ENCODE measurements at regions not wholly inside any gene's neighbourhood (a gene's known extent, or its start where the extent isn't known, plus 50 kb on each side); places are given as distances from the start of the nearest gene placed in this dataset.

DNA sequence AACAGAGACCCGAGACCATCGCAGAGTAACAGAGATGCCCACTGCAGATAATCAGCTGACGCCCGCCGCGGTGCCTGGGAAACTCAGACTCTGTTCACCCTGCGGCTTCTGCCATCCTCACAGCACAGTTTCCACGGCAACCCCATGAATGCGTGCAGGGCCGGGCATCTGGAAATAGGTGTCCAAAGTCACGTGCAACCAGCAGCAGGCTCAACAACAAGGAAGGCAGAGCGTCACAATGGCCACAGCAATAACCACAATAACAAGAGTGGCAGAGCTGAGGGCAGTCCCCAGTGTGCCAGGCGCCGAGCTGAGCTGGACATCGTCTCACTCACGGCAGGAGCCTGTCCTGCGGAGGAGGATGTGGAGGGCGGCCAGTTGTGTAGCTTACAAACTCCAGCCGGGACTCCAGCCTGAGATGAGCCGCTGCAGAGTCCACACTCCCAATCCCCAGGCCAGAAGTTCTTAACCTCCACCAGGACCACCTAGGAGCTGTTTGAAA, 102.0 kb downstream of the CRYAA start:
- peaks cover 3% of the 10 kb centered on the region for H3K27me3 Mint-ChIP-seq (ENCODE audit: low read depth)
- CTCF ChIA-PET, result no interaction called here
- no peaks in the 10 kb centered on the region for H3K4me1 Mint-ChIP-seq (ENCODE audit: low read depth)
- DNase-seq, result no peak
- intact Hi-C loops (cut with micrococcal nuclease), result no loop called here
- no peak overlapping the region for H3K27ac Mint-ChIP-seq
- no peak overlapping the region for H3K4me3 Mint-ChIP-seq
- H3K36me3 Mint-ChIP-seq (ENCODE audit: low read depth), result no peaks in the 10 kb centered on the region
- H3K9me3 Mint-ChIP-seq, result no peaks in the 10 kb centered on the region

DNA sequence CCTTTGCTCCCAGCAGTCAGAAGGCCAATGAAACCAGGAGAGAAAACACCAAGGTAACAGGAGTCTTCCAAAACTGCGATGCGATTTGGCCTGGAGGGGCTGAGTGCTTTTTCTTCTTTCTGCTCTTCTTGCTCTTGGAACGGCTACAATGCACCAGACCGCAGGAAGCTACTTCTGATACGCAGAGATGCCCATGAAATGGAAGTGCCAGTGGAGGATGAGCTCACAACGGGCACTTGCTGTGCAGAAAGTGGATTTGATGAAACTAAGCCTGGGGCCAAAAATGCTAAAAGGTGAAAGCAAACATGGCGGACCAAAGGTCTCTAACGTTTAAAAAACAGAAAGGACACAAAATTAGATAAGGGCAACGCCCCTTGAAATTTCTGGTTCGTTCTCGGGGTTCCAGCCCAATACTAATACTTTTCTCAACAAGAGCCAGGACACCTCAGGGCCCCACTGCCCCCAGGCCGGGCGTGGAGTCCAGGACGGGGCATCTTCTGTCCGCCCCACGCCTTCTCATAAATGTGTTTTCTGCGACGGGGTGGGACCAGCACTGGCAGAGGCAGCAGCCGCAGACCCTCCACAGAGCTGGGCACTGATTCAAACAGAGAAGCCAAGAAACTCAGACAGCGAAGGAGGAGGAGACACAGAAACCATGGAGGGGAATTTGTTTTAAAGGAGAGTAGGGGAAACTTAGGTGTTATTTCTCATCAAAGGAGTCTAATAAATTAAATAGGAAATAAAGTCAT, 101.3 kb downstream of the CRYAA start:
- H3K4me3 Mint-ChIP-seq, result no peak overlapping the region
- H3K27me3 Mint-ChIP-seq (ENCODE audit: low read depth), result no peaks in the 10 kb centered on the region
- H3K9me3 Mint-ChIP-seq, result no peaks in the 10 kb centered on the region
- no peak for DNase-seq
- H3K4me1 Mint-ChIP-seq (ENCODE audit: low read depth), result no peaks in the 10 kb centered on the region
- no peaks in the 10 kb centered on the region for H3K36me3 Mint-ChIP-seq (ENCODE audit: low read depth)
- CTCF ChIA-PET, result no interaction called here
- intact Hi-C loops (cut with micrococcal nuclease), result no loop called here
- H3K27ac Mint-ChIP-seq, result no peak overlapping the region

DNA sequence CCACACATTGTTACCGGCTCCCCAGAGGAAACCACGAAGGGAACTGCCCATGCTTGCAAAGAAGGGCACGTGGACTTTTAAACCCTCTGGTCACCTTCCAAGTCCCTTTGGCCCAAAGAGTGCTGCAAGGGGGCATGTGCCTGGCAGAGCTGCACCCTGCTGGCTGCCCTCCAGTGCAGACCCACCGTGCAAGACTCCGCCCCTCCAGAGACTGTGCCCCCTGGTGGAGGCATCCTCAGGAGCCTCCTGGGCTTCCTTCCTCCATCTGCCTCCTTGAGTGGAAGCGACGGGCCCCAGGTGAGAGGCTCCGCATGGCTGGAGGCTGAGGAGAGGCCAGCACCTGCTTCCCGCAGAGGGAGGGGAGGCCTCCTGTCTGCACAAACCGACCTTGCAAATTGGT, 100.6 kb downstream of the CRYAA start:
- Mint-ChIP-seq H3K27me3 (ENCODE audit: low read depth) (no peaks in the 10 kb centered on the region), H3K27ac (no peak overlapping the region), H3K9me3 (no peaks in the 10 kb centered on the region), H3K4me3 (no peak overlapping the region), H3K4me1 (ENCODE audit: low read depth) (no peaks in the 10 kb centered on the region), H3K36me3 (ENCODE audit: low read depth) (no peaks in the 10 kb centered on the region)
- CTCF ChIA-PET, result no interaction called here
- intact Hi-C loops (cut with micrococcal nuclease), result no loop called here
- DNase-seq, result peak; percentile 31

DNA sequence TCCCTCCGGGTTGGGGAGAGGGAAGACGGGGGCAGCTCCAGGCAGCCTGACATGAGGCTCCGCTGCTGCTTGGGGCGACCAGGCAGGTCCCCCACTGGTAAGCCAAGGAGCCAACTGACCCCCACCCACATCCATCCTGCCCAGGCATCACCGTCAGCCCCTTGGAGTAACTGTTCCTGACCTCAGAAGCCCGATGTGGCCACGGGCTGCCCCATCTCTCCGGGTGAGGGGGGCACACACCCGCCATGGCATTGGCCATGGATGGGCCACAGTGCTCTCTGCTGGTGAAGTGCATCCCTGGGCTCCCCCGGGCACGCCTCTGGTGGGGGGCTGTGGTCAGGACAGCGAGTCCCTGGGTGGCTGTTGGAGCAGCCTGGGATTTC, 100.0 kb downstream of the CRYAA start:
- Mint-ChIP-seq H3K4me1 (ENCODE audit: low read depth) (no peaks in the 10 kb centered on the region), H3K27ac (no peak overlapping the region), H3K9me3 (no peaks in the 10 kb centered on the region), H3K36me3 (ENCODE audit: low read depth) (no peaks in the 10 kb centered on the region), H3K27me3 (ENCODE audit: low read depth) (no peaks in the 10 kb centered on the region), H3K4me3 (no peak overlapping the region)
- intact Hi-C loops (cut with micrococcal nuclease), result no loop called here
- DNase-seq, result no peak
- CTCF ChIA-PET, result no interaction called here

DNA sequence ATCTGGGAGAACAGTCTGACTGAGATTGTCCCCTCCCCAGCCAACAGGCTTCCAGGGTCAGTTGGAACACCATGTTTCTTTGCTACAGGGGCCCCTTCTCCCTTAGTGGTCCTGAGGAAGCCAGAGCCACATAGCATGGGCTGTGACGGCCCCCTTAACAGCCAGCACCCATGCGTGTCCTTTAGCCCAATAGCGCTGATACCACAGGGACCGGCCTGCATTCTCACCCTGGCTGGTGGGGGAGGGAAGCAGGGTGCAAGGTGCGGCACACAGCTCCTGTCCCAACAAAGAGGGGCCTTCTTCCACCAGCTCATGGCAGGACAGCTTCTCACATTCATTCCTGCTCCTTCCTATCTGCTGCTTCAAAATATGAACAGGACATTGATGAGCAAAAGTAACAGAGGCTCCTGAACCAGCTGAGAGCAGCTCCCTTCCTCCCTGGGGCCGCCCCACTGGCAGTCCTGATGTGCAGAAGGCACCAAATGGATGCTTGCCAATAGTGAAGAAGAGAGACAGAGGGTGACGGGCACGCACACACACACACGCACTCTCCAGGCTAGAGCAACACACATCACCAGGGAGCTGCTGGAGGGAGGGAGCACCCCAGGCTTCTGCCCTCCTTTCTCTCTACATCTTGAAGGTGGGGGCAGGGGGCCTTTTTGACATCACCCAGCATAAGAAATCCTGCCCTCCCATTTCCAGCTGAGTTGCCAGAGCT, 99.4 kb downstream of the CRYAA start:
- H3K27ac Mint-ChIP-seq, result no peak overlapping the region
- CTCF ChIA-PET, result interaction anchor here (0.9 kb wide), 1 partner anchor 377 kb away, joined by 3 read pairs; no protein-coding TSS in a partner anchor
- DNase-seq, result no peak
- H3K9me3 Mint-ChIP-seq, result no peaks in the 10 kb centered on the region
- intact Hi-C loops (cut with micrococcal nuclease), result no loop called here
- H3K27me3 Mint-ChIP-seq (ENCODE audit: low read depth), result no peaks in the 10 kb centered on the region
- H3K36me3 Mint-ChIP-seq (ENCODE audit: low read depth), result no peaks in the 10 kb centered on the region
- H3K4me1 Mint-ChIP-seq (ENCODE audit: low read depth), result no peaks in the 10 kb centered on the region
- no peak overlapping the region for H3K4me3 Mint-ChIP-seq

DNA sequence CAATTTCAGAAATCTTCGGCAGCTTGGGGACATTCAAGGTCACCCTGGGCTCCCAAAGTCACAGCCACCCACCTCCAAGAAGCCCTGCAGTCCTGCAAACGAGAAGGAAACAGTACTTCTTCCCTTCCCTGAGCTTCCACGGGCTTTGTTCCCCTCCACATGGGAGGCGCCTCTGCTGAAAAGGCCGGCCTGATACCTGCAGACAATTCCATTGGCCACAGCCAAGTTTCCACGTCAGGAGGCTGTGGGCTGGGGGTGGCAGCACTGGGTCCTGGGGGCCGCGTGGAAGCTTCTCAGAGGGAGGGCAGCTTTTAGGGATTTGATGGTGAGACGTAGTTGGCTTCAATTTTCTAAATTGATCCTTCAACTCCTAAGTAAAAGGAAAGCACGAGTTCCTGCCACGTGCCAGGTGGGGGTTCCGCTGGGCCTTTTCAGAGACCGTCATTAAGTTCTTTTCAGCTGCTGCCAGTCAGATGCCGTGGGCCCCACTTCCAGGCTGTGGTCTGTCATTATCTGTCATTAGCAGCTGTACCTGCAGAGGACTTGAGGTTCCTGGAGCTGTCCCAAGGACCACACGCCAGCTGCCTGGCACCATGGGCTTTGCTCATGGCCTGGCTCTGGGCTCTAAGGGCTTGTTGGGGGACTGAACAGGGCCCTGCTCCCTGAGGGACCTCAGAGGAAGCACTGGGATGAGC, 98.7 kb downstream of the CRYAA start:
- no peaks in the 10 kb centered on the region for H3K27me3 Mint-ChIP-seq (ENCODE audit: low read depth)
- H3K4me1 Mint-ChIP-seq (ENCODE audit: low read depth), result no peaks in the 10 kb centered on the region
- no peaks in the 10 kb centered on the region for H3K36me3 Mint-ChIP-seq (ENCODE audit: low read depth)
- H3K27ac Mint-ChIP-seq, result no peak overlapping the region
- H3K9me3 Mint-ChIP-seq, result no peaks in the 10 kb centered on the region
- no peak for DNase-seq
- CTCF ChIA-PET, result interaction anchor here (0.9 kb wide), 1 partner anchor 378 kb away, joined by 3 read pairs; no protein-coding TSS in a partner anchor
- H3K4me3 Mint-ChIP-seq, result no peak overlapping the region
- intact Hi-C loops (cut with micrococcal nuclease), result no loop called here

DNA sequence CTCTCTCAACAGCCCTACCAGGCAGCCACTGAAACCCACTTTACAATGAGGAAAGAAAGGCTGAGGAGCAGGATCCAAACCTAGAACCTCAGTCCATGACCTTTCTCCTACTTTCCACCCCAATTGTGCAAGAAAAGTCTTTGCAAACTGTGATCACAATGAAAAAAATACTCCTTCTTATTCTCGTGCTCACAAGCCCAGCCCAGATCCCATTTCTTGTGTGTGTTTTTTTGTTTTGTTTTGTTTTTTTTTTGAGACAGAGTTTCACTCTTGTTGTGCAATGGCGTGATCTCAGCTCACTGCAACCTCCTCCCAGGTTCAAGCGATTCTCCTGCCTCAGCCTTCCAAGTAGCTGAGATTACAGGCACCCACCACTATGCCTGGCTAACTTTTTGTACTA, 97.7 kb downstream of the CRYAA start:
- Mint-ChIP-seq H3K4me3 (no peak overlapping the region), H3K9me3 (no peaks in the 10 kb centered on the region), H3K36me3 (ENCODE audit: low read depth) (no peaks in the 10 kb centered on the region), H3K27ac (no peak overlapping the region), H3K4me1 (ENCODE audit: low read depth) (no peaks in the 10 kb centered on the region), H3K27me3 (ENCODE audit: low read depth) (no peaks in the 10 kb centered on the region)
- intact Hi-C loops (cut with micrococcal nuclease), result no loop called here
- CTCF ChIA-PET, result no interaction called here
- no peak for DNase-seq

DNA sequence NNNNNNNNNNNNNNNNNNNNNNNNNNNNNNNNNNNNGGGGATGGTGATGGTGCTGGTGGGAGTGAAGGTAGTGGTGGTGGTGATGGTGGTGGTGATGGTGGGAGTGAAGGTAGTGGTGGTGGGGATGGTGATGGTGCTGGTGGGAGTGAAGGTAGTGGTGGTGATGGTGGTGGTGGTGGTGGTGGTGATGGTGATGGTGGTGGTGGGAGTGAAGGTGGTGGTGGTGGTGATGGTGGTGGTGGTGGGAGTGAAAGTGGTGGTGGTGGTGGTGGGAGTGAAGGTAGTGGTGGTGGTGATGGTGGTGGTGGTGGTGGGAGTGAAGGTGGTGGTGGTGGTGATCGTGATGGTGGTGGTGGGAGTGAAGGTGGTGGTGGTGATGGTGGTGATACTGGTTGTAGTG, 93.6 kb downstream of the CRYAA start:
- Mint-ChIP-seq H3K27ac (no peak overlapping the region), H3K36me3 (ENCODE audit: low read depth) (no peaks in the 10 kb centered on the region), H3K27me3 (ENCODE audit: low read depth) (no peaks in the 10 kb centered on the region), H3K4me3 (no peak overlapping the region), H3K9me3 (no peaks in the 10 kb centered on the region), H3K4me1 (ENCODE audit: low read depth) (no peaks in the 10 kb centered on the region)
- intact Hi-C loops (cut with micrococcal nuclease), result no loop called here
- DNase-seq, result no peak
- CTCF ChIA-PET, result no interaction called here

Data from activated naive CD4-positive, alpha-beta T cell treated with anti-CD3 and anti-CD28 coated beads for 36 hours (primary cell).